Activated CD4-positive, alpha-beta T cell treated with anti-CD3 and anti-CD28 coated beads for 4 hours (primary cell): ENCODE measurements at regions not wholly inside any gene's neighbourhood (a gene's known extent, or its start where the extent isn't known, plus 50 kb on each side); places are given as distances from the start of the nearest gene placed in this dataset.
"Not testable (repeated sequence)": the region's sequence is repeated elsewhere in the genome, so short reads cannot be mapped to it uniquely, and the experiment has no call there.

Source experiments
- DNase-seq, 2 donors: peaks; one replicate each; pipeline ENCODE4 v3.0.0-alpha.2; 2020

- DNase-seq, result no peak
Measured at GRCh38 chr6:834190-834589, 141.3 kb upstream of the EXOC2 start.

GRCh38 chr6:832804-833203 is 139.9 kb upstream of the EXOC2 start:
- DNase-seq, result not testable (repeated sequence)

GRCh38 chr6:830667-831327 is 137.9 kb upstream of the EXOC2 start:
- no peak for DNase-seq

GRCh38 chr6:829656-830055 is 136.7 kb upstream of the EXOC2 start:
- no peak for DNase-seq

- no peak for DNase-seq
Measured at GRCh38 chr6:827431-827830, 134.5 kb upstream of the EXOC2 start.

- no peak for DNase-seq
Measured at GRCh38 chr6:819122-819521, 126.2 kb upstream of the EXOC2 start.

- no peak for DNase-seq
Measured at GRCh38 chr6:818196-818595, 125.3 kb upstream of the EXOC2 start.

- no peak for DNase-seq
Measured at GRCh38 chr6:816510-817084, 123.7 kb upstream of the EXOC2 start.

- no peak for DNase-seq
Measured at GRCh38 chr6:815348-815738, 122.4 kb upstream of the EXOC2 start.

- DNase-seq, result no peak
Measured at GRCh38 chr6:814378-815347, 121.7 kb upstream of the EXOC2 start.

- DNase-seq, result no peak
Measured at GRCh38 chr6:811831-812230, 118.9 kb upstream of the EXOC2 start.

- DNase-seq, result no peak
Measured at GRCh38 chr6:811191-811590, 118.3 kb upstream of the EXOC2 start.

- no peak for DNase-seq
Measured at GRCh38 chr6:804771-805170, 111.8 kb upstream of the EXOC2 start.

GRCh38 chr6:804317-804716 is 111.4 kb upstream of the EXOC2 start:
- no peak for DNase-seq

- DNase-seq, result no peak
Measured at GRCh38 chr6:803191-803977, 110.4 kb upstream of the EXOC2 start.

- DNase-seq, result no peak
Measured at GRCh38 chr6:802701-803100, 109.8 kb upstream of the EXOC2 start.

GRCh38 chr6:802223-802622 is 109.3 kb upstream of the EXOC2 start:
- not testable (repeated sequence) for DNase-seq

- no peak for DNase-seq
Measured at GRCh38 chr6:799769-800168, 106.8 kb upstream of the EXOC2 start.

GRCh38 chr6:797479-798077 is 104.6 kb upstream of the EXOC2 start:
- peak; percentile 14 to 20 for DNase-seq

GRCh38 chr6:795046-795685 is 102.2 kb upstream of the EXOC2 start:
- no peak for DNase-seq

- no peak for DNase-seq
Measured at GRCh38 chr6:793261-793660, 100.3 kb upstream of the EXOC2 start.

GRCh38 chr6:792662-793061 is 99.7 kb upstream of the EXOC2 start:
- no peak for DNase-seq
